ENCODE measurements at regions not wholly inside any gene's neighbourhood (a gene's known extent, or its start where the extent isn't known, plus 50 kb on each side); places are given as distances from the start of the nearest gene placed in this dataset.
"Not testable (repeated sequence)": the region's sequence is repeated elsewhere in the genome, so short reads cannot be mapped to it uniquely, and the experiment has no call there.

GRCh38 chr16:86219655-86220445 lies 290.5 kb upstream of the FOXF1 start:
- DNase-seq, result no peak

DNA sequence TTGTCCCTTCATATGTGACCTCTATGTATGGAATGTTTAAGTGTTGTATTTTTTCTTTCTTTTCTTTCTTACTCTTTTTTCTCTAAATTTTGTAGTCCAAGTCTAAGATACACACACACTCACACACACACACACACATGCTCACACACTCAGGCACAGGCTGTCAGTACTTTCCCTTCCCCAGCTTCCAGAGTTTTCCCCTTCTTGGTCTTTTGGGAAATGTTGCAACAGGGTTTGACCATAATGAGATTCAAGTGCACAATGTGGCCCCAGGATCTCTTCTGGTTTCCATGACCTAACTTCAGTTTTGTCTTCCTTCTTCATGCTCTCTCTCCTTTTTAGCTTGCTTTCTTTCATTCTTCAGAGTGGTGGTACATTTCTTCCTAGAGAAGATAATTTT lies 289.8 kb upstream of the FOXF1 start:
- no peak for DNase-seq

DNA sequence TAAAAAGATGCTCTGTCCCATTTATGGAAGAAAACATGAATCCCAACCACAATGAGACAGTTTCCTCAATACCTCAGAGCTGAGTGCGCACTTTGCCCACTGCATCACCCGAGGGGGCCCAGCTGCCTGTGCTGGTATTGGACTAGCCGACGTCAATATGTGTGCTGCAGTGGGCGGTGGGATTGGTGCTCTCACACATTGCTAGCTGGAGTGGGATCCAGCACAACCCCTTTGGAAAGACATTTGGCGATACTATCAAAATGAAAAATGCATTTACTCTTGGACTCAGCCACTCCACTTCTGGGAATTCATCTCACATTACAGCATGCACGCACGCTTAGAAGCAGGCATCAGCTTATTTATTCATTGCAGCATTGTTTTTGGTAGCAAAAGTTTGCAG lies 289.2 kb upstream of the FOXF1 start:
- DNase-seq, result no peak

GRCh38 chr16:86222547-86222946 lies 287.8 kb upstream of the FOXF1 start:
- no peak for DNase-seq

- DNase-seq, result no peak
Measured at GRCh38 chr16:86222965-86223551, 287.3 kb upstream of the FOXF1 start.

DNA sequence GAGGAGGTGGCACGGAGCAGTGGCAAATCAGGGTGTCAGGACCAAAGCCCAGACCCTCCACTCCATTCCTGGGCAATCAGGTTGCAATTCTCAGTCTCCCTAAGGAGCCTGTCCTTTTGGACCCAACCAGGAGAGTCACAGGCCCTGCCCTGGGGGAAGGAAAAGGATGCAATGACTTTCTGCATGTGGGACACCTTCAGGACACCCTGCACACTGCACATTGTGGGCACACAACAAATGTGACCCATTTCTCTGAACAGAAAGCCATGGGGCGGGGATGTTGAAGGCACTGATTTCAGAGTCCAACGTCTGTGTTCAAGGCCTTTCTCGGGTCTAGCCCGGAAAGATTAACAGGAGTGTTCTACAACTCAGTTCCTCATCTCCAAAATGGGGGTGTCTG lies 286.2 kb upstream of the FOXF1 start:
- no peak for DNase-seq

GRCh38 chr16:86224629-86225028 lies 285.7 kb upstream of the FOXF1 start:
- no peak for DNase-seq

DNA sequence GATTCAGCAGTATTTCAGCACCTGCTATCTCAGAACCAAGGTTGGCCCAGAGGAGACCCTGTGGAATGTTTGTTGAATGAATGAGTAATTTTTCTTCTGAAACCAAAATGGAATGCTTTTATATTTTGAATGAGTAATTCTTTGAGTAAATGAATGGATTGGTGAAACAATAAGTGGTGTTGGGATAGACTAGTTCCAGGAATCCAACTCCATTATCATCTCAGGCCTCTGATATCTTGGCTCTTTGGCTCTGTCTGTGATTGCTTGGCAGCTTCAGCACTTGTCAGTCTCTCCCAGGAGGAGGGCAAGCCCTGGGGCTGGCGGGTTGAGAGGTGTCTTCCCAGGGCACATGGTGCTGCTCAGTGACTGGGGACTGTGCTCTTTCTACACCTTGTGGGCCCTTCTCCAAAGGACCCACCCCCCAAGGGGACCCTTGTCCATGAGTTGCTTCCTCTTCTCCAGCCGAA lies 284.4 kb upstream of the FOXF1 start:
- no peak for DNase-seq

GRCh38 chr16:86227041-86227440 lies 283.3 kb upstream of the FOXF1 start:
- no peak for DNase-seq

- DNase-seq, result no peak
Measured at GRCh38 chr16:86227801-86228200, 282.5 kb upstream of the FOXF1 start.

DNA sequence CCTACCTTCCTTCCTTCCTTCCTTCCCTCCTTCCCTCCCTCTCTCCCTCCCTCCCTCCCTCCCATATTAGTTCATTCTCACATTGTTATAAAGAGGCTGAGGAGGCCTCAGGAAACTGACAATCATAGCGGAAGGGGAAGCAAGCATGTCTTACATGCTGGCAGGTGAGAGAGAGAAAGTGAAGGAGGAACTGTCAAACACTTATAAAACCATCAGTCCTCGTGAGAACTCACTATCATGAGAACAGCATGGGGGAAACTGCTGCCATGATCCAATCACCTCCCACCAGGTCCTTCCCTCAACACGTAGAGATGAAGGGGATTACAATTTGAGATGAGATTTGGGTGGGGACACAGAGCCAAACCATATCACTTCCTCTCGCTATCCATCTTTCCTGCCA lies 281.6 kb upstream of the FOXF1 start:
- DNase-seq, result no peak

DNA sequence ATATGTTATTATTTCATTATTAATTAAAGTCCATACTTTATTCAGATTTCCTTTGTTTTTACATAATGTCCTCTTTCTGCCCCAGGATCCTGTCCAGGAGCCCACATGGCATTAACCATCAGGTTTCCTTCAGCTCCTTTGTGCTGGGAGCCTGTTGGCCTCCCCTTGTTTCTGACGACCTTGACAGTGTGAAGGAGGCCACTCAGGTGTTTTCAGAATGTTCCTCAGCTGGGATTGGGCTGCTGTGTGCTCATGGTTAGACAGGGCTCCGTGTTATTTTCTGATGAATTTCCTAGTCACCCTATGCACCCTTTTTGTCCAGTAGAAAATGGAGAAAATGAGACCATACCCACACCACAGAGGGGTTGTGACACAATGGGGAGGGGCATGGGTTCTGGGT lies 281.0 kb upstream of the FOXF1 start:
- no peak for DNase-seq

GRCh38 chr16:86229866-86230656 lies 280.3 kb upstream of the FOXF1 start:
- DNase-seq, result no peak

DNA sequence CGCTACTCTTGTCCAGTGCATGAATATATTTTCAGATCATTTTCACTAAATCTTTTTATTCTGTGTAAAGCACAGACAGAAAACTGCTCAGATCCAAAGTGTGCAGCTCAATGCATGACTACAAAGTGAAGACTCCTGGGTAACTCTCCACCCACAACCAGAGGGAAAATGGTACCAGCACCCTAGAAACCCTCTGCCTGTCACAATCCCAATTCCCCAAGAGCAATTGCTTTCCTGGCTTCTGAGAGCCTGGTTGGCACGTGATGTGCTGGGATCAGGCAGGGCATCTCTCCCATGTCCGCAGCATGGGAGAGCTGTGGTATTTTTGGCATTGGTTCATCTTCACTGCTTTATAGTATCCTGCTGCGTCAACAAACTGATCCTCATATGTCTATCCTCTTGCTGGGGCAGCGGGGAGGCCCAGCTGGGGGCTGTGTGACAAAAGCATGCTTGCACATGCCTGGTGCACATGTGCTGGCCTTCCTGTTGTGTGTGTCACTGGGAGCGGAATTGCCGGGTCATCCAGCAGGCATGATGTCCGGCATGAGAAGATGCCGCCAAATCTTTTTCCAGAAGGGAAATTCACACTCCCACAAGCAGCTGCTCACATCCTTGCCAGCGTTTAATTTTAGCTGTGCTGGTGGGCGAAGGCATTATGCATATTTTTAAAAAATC lies 278.9 kb upstream of the FOXF1 start:
- no peak for DNase-seq

- no peak for DNase-seq
Measured at GRCh38 chr16:86231996-86232350, 278.4 kb upstream of the FOXF1 start.

- no peak for DNase-seq
Measured at GRCh38 chr16:86232496-86232895, 277.8 kb upstream of the FOXF1 start.

DNA sequence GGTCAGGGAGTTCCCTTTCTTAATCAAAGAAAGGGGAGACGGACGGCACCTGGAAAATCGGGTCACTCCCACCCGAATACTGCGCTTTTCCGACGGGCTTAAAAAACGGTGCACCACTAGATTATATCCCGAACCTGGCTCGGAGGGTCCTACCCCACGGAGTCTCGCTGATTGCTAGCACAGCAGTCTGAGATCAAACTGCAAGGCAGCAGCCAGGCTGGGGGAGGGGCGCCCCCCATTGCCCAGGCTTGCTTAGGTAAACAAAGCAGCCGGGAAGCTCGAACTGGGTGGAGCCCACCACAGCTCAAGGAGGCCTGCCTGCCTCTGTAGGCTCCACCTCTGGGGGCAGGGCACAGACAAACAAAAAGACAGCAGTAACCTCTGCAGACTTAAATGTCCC lies 276.8 kb upstream of the FOXF1 start:
- DNase-seq, result not testable (repeated sequence)

DNA sequence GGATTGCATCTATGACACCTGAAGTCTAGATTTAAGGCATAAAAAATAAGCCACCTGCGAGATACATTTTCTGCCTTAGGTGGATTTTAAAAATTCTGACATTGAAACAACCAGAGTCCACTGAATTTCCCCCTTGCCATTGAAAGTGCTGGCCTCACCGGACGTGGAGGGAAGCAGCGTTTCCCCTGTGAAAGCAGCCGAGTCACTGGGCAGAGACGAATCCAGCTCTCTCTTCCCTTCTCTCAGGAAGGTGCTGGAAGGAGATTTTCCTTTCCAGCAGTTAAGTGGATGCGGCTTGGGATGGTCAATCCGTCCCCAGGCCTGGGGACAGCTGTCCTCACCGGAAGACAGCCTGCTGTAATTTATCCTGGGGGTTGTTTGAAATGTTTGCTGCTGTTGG lies 270.9 kb upstream of the FOXF1 start:
- no peak for DNase-seq

DNA sequence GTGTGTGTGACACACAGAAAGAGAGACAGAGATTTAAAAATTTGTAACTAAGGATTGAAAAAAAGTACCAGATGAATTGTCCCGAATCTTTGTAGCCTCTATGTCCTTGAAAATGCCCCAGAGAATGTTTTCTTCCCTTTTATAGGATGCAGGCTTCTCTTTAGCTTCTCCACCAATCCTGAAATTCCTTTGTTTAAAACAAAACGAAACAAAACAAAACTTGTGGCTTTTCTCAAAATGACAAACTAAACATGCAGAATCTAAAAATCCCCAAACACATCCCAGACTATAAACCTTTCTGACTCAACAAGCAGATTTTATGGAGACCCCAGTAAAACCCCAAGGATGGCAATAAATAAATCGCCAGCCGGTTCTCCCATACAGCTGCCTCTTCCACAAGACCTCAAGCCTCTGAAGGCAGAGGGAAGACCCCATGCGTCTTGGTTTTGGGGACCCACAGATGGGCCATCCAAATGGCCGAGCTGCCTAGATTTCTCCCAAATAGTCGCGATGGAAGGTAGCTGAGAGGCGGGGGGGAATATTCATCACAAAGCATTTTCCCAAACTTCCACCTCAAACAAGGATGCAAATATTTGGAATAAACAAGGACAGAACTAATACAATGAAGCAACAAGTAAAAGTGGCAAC lies 269.5 kb upstream of the FOXF1 start:
- DNase-seq, result no peak

- DNase-seq, result no peak
Measured at GRCh38 chr16:86241681-86242080, 268.6 kb upstream of the FOXF1 start.

- no peak for DNase-seq
Measured at GRCh38 chr16:86242244-86243122, 267.8 kb upstream of the FOXF1 start.

DNA sequence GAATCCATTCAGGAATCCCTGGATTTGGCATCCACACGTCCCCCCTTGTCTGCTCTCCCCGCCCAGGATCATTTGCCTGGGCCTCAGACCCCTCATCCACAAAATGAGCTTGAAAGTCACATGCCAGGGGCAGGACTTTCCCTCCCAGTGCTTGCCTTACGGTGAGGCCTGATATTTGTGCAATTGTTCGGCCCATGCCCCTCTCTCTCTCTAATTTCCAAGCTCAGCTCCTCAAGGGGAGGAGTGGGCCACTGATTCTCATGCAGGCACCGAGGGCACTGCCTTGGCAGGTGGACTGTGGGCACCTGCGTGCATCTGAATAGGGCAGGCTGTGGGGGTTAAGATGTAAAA lies 267.2 kb upstream of the FOXF1 start:
- no peak for DNase-seq

Data from CD4-positive, alpha-beta T cell treated with Interleukin-4 for 4 hours (primary cell).